GM23338 (cell line): ENCODE measurements at regions not wholly inside any gene's neighbourhood (a gene's known extent, or its start where the extent isn't known, plus 50 kb on each side); places are given as distances from the start of the nearest gene placed in this dataset.
A peak's percentile ranks its signal among the peaks of the same experiment; 100 is the strongest.

Source experiments
- ATAC-seq: fragments of 200-7000 bp; cut with Tn5 transposase; 3 replicates; pipeline ENCODE4 v1.9.1; 2020
- DNase-seq: peaks from one replicate; pipeline ENCODE4 v3.0.0-alpha.2; 2015; ENCODE audit warnings: low spot score
- H2AFZ ChIP-seq: fragments of 200-600 bp; sonication (generic); 2 replicates; pipeline ENCODE4 v1.8.0; 2016; ENCODE audit warnings: antibody characterized with exemption, mild to moderate bottlenecking, moderate library complexity
- H3F3A ChIP-seq: fragments of 200-600 bp; sonication (generic); replicated peaks from 2 replicates; pipeline ENCODE4 v1.8.0; 2017; ENCODE audit warnings: antibody characterized with exemption, mixed run types, low read depth
- H3K27ac ChIP-seq: fragments of 200-600 bp; sonication (generic); 2 replicates; pipeline ENCODE4 v1.6.1; 2016; ENCODE audit warnings: low read depth
- H3K27me3 ChIP-seq: fragments of 200-600 bp; sonication (generic); 2 replicates; pipeline ENCODE4 v1.8.0; 2016; ENCODE audit warnings: mild to moderate bottlenecking, mixed run types, moderate library complexity; ENCODE audit not compliant: insufficient read depth
- H3K36me3 ChIP-seq: fragments of 200-600 bp; sonication (generic); 2 replicates; pipeline ENCODE4 v1.8.0; 2016; ENCODE audit warnings: mild to moderate bottlenecking; ENCODE audit not compliant: insufficient read depth
- H3K4me1 ChIP-seq: fragments of 200-600 bp; sonication (generic); 2 replicates; pipeline ENCODE4 v1.8.0; 2016; ENCODE audit warnings: mild to moderate bottlenecking, moderate library complexity; ENCODE audit not compliant: insufficient read depth
- H3K4me2 ChIP-seq: fragments of 200-600 bp; sonication (generic); 2 replicates; pipeline ENCODE4 v1.7.1; 2017; ENCODE audit warnings: mixed run types
- H3K4me3 ChIP-seq: fragments of 200-600 bp; sonication (generic); 2 replicates; pipeline ENCODE4 v1.6.1; 2016; ENCODE audit warnings: mixed run types
- H3K79me2 ChIP-seq: fragments of 200-600 bp; sonication (generic); replicated peaks from 2 replicates; pipeline ENCODE4 v1.8.0; 2017; ENCODE audit warnings: mild to moderate bottlenecking; ENCODE audit not compliant: insufficient read depth
- H3K9me2 ChIP-seq: fragments of 200-600 bp; sonication (generic); 2 replicates; pipeline ENCODE4 v1.8.0; 2017; ENCODE audit not compliant: insufficient read depth
- H4K20me1 ChIP-seq: fragments of 200-600 bp; sonication (generic); replicated peaks from 2 replicates; pipeline ENCODE4 v1.8.0; 2017; ENCODE audit warnings: mild to moderate bottlenecking; ENCODE audit not compliant: insufficient read depth
- H3K27ac Mint-ChIP-seq: 2 replicates; pipeline ENCODE4 v1.8.0; 2020; ENCODE audit warnings: inconsistent platforms, mild to moderate bottlenecking, moderate library complexity, mixed read lengths
- H3K27me3 Mint-ChIP-seq: 3 replicates; pipeline ENCODE4 v1.8.0; 2022; ENCODE audit warnings: low read depth, mild to moderate bottlenecking, moderate library complexity, mixed read lengths, inconsistent platforms; ENCODE audit not compliant: insufficient read depth, poor library complexity
- H3K36me3 Mint-ChIP-seq: 3 replicates; pipeline ENCODE4 v1.8.0; 2021; ENCODE audit warnings: low read depth, mild to moderate bottlenecking, inconsistent platforms, moderate library complexity, mixed read lengths
- H3K4me1 Mint-ChIP-seq: 3 replicates; pipeline ENCODE4 v1.8.0; 2020; ENCODE audit warnings: mild to moderate bottlenecking, inconsistent platforms, mixed read lengths
- H3K4me3 Mint-ChIP-seq: 3 replicates; pipeline ENCODE4 v1.8.0; 2021; ENCODE audit warnings: moderate library complexity, mild to moderate bottlenecking, inconsistent platforms, mixed read lengths
- H3K9me3 Mint-ChIP-seq: 3 replicates; pipeline ENCODE4 v1.8.0; 2020; ENCODE audit warnings: moderate library complexity, mild to moderate bottlenecking, inconsistent platforms, mixed read lengths
- ETS1 ChIP-seq: IDR thresholded peaks from 2 replicates; pipeline ENCODE4 v1.6.1; 2016; ENCODE audit warnings: antibody characterized with exemption
- EZH2phosphoT487 ChIP-seq: fragments of 200-600 bp; sonication (generic); IDR thresholded peaks from one replicate; pipeline ENCODE4 v1.8.1; 2018; ENCODE audit warnings: antibody characterized with exemption; ENCODE audit not compliant: unreplicated experiment
- NANOG ChIP-seq: IDR thresholded peaks from 2 replicates; pipeline ENCODE4 v1.6.1; 2016; ENCODE audit warnings: antibody characterized with exemption, borderline replicate concordance
- ZNF114 ChIP-seq: fragments of 250-450 bp; sonication (Bioruptor Pico); IDR thresholded peaks from 2 replicates; pipeline ENCODE4 v1.5.0; 2020; ENCODE audit warnings: mild to moderate bottlenecking, moderate library complexity
- ZNF462 ChIP-seq: fragments of 250-450 bp; sonication (Bioruptor Pico); IDR thresholded peaks from 2 replicates; pipeline ENCODE4 v1.5.0; 2020; ENCODE audit warnings: mild to moderate bottlenecking, moderate library complexity

- Mint-ChIP-seq H3K27ac (no peak overlapping the region), H3K9me3 (no peaks in the 10 kb centered on the region), H3K4me3 (no peak overlapping the region), H3K4me1 (0 out of 3 replicates have a peak, but pooled peaks cover 4% of the 10 kb centered on the region), H3K27me3 (no peaks in the 10 kb centered on the region), H3K36me3 (no peaks in the 10 kb centered on the region)
- H3K79me2 ChIP-seq = no peaks in the 10 kb centered on the region
- no peaks in the 10 kb centered on the region for H3K27me3 ChIP-seq
- no peak overlapping the region for H3K4me2 ChIP-seq
- no peak overlapping the region for H2AFZ ChIP-seq
- no peak overlapping the region for H3K4me3 ChIP-seq
- TF ChIP-seq ZNF114 (CRISPR knock-in tag) = no peak
- H3K27ac ChIP-seq = no peak overlapping the region
- no peaks in the 10 kb centered on the region for H4K20me1 ChIP-seq
- H3F3A ChIP-seq = no peaks in the 10 kb centered on the region
- ATAC-seq (no peak), DNase-seq (no peak)
- no peaks in the 10 kb centered on the region for H3K9me2 ChIP-seq
- no peaks in the 10 kb centered on the region; the same call in 1 of the 2 replicates for H3K4me1 ChIP-seq
- H3K36me3 ChIP-seq = no peaks in the 10 kb centered on the region
These were observed 286.7 kb downstream of the FZD1 start for GRCh38 chr7:91550931-91551330.

GRCh38 chr7:91551377-91552175 lies 287.3 kb downstream of the FZD1 start:
- Mint-ChIP-seq H3K27me3 (no peaks in the 10 kb centered on the region), H3K36me3 (no peaks in the 10 kb centered on the region), H3K27ac (no peak overlapping the region), H3K4me3 (no peak overlapping the region), H3K9me3 (no peaks in the 10 kb centered on the region), H3K4me1 (0 out of 3 replicates have a peak, but pooled peaks cover 4% of the 10 kb centered on the region)
- Histone ChIP-seq H4K20me1 (no peaks in the 10 kb centered on the region), H3K36me3 (no peaks in the 10 kb centered on the region), H3K4me3 (no peak overlapping the region), H3K9me2 (no peaks in the 10 kb centered on the region), H3K4me1 (no peaks in the 10 kb centered on the region; the same call in 1 of the 2 replicates), H3K27ac (no peak overlapping the region), H3K4me2 (no peak overlapping the region), H3F3A (no peaks in the 10 kb centered on the region), H3K27me3 (no peaks in the 10 kb centered on the region), H2AFZ (no peak overlapping the region), H3K79me2 (no peaks in the 10 kb centered on the region)
- no peak for TF ChIP-seq NANOG
- DNase-seq (no peak), ATAC-seq (no peak)

GRCh38 chr7:91553410-91553895 lies 289.2 kb downstream of the FZD1 start:
- Histone ChIP-seq H3K27me3 (no peaks in the 10 kb centered on the region), H3K4me2 (no peak overlapping the region), H3K27ac (no peak overlapping the region), H3K4me1 (no peaks in the 10 kb centered on the region; the same call in 1 of the 2 replicates), H3K4me3 (no peak overlapping the region), H4K20me1 (no peaks in the 10 kb centered on the region), H3K36me3 (no peaks in the 10 kb centered on the region), H3K9me2 (peaks cover 6% of the 10 kb centered on the region; the same call in 1 of the 2 replicates), H3F3A (no peaks in the 10 kb centered on the region), H2AFZ (no peak overlapping the region), H3K79me2 (no peaks in the 10 kb centered on the region)
- ATAC-seq (no peak; the same call in 2 of the 3 replicates), DNase-seq (peak; percentile 8)
- 0 out of 3 replicates have a peak, but pooled peaks cover 4% of the 10 kb centered on the region for H3K4me1 Mint-ChIP-seq
- H3K27me3 Mint-ChIP-seq = no peaks in the 10 kb centered on the region
- no peak overlapping the region for H3K4me3 Mint-ChIP-seq
- H3K9me3 Mint-ChIP-seq = no peaks in the 10 kb centered on the region
- H3K27ac Mint-ChIP-seq = no peak overlapping the region
- H3K36me3 Mint-ChIP-seq = no peaks in the 10 kb centered on the region
- TF ChIP-seq ETS1 = no peak
- no peak for TF ChIP-seq ZNF462
- TF ChIP-seq NANOG = no peak
- no peak for TF ChIP-seq EZH2phosphoT487
